Caco-2 (cell line): ENCODE measurements at regions not wholly inside any gene's neighbourhood (a gene's known extent, or its start where the extent isn't known, plus 50 kb on each side); places are given as distances from the start of the nearest gene placed in this dataset.

Source experiments
- BruUV-seq: library from RNA; stranded (reverse); fragments of 400-500 nt; replicated peaks from 2 replicates; lab custom pipeline; 2021; lab: Mats Ljungman, UMichigan
- CTCF ChIA-PET: fragments of 300-600 bp; sonication (Branson Sonifier 250); formaldehyde crosslinking; loops from one replicate; lab custom pipeline; 2022; ENCODE audit warnings: antibody characterized with exemption; lab: Charles Lee
- POLR2A ChIA-PET: fragments of 300-600 bp; sonication (Branson Sonifier 250); formaldehyde crosslinking; loops from one replicate; lab custom pipeline; 2022; ENCODE audit warnings: antibody characterized with exemption; lab: Charles Lee
- DNase-seq, 2 experiments: peaks; one replicate each; pipeline versions ENCODE4 v3.0.0 to v3.0.0-alpha.2; 2020 to 2022
- H3K27me3 ChIP-seq: replicated peaks from 2 replicates; pipeline ENCODE4 v1.6.0; 2011; ENCODE audit warnings: low read length; ENCODE audit not compliant: control insufficient read depth, insufficient read depth
- H3K36me3 ChIP-seq: 2 replicates; pipeline ENCODE4 v1.5.1; 2011; ENCODE audit warnings: low read length; ENCODE audit not compliant: control insufficient read depth, insufficient read depth
- H3K4me1 ChIP-seq: fragments of 250-450 bp; sonication (Bioruptor Pico); 2 replicates; pipeline ENCODE4 v1.5.1; 2020; ENCODE audit warnings: mild to moderate bottlenecking
- H3K4me3 ChIP-seq: 2 replicates; pipeline ENCODE4 v1.5.1; 2011; ENCODE audit warnings: low read depth, mild to moderate bottlenecking, control low read depth, low read length
- H3K9me3 ChIP-seq: fragments of 250-450 bp; sonication (Bioruptor Pico); 2 replicates; pipeline ENCODE4 v1.5.1; 2020; ENCODE audit warnings: mild to moderate bottlenecking, moderate library complexity
- H3K27ac Mint-ChIP-seq: one replicate; pipeline ENCODE4 v1.8.0; 2022; ENCODE audit warnings: mixed read lengths; ENCODE audit not compliant: unreplicated experiment
- H3K27me3 Mint-ChIP-seq: one replicate; pipeline ENCODE4 v1.8.0; 2022; ENCODE audit warnings: mixed read lengths; ENCODE audit not compliant: insufficient read depth, unreplicated experiment
- H3K36me3 Mint-ChIP-seq: one replicate; pipeline ENCODE4 v1.8.0; 2022; ENCODE audit warnings: mild to moderate bottlenecking, mixed read lengths; ENCODE audit not compliant: insufficient read depth, unreplicated experiment
- H3K4me1 Mint-ChIP-seq: one replicate; pipeline ENCODE4 v1.8.0; 2022; ENCODE audit warnings: low read depth, mixed read lengths; ENCODE audit not compliant: unreplicated experiment
- H3K4me3 Mint-ChIP-seq: one replicate; pipeline ENCODE4 v1.8.0; 2022; ENCODE audit warnings: mild to moderate bottlenecking, moderate library complexity, mixed read lengths; ENCODE audit not compliant: unreplicated experiment
- H3K9me3 Mint-ChIP-seq: one replicate; pipeline ENCODE4 v1.8.0; 2022; ENCODE audit warnings: mixed read lengths; ENCODE audit not compliant: unreplicated experiment
- CTCF ChIP-seq, 2 experiments: fragments of 200-600 bp in 1 of 2; IDR thresholded peaks; 1 replicate in 1 of 2; 2 replicates in 1 of 2; pipeline versions ENCODE4 v1.5.1 to v1.8.0; 2011 to 2022; ENCODE audit warnings: antibody characterized with exemption in 1 of 2, control low read depth in 1 of 2, inconsistent platforms in 1 of 2, low read depth in 1 of 2, low read length in 1 of 2, mild to moderate bottlenecking in 1 of 2, moderate library complexity in 1 of 2; ENCODE audit not compliant: insufficient read depth in 1 of 2, severe bottlenecking in 1 of 2, unreplicated experiment in 1 of 2
- intact Hi-C: fragments of 100-400 bp; cut with micrococcal nuclease; formaldehyde crosslinking; loops from one replicate; pipeline ENCODE4 v1.10.0; 2022; ENCODE audit not compliant: unreplicated experiment

GRCh38 chrX:54695231-54695630 lies 102.8 kb downstream of the ITIH6 start:
- POLR2A ChIA-PET = no interaction called here
- TF ChIP-seq CTCF (IDR thresholded peaks at IDR 0.05; ENCODE audit: insufficient read depth in 1 of 2, low read depth in 1 of 2, low read length in 1 of 2, severe bottlenecking in 1 of 2, unreplicated experiment in 1 of 2) = no peak
- BruUV-seq = no TSS peak
- peaks cover 14% of the 10 kb centered on the region for H3K9me3 Mint-ChIP-seq
- intact Hi-C loops = no loop called here
- H3K36me3 Mint-ChIP-seq = no peaks in the 10 kb centered on the region
- CTCF ChIA-PET = no interaction called here
- no peak overlapping the region for H3K27ac Mint-ChIP-seq
- DNase-seq = no peak
- H3K4me1 Mint-ChIP-seq = no peaks in the 10 kb centered on the region
- Histone ChIP-seq H3K9me3 (no peaks in the 10 kb centered on the region), H3K36me3 (no peaks in the 10 kb centered on the region), H3K4me3 (no peak overlapping the region), H3K4me1 (no peaks in the 10 kb centered on the region), H3K27me3 (no peaks in the 10 kb centered on the region)
- H3K27me3 Mint-ChIP-seq = peaks cover 6% of the 10 kb centered on the region
- no peak overlapping the region for H3K4me3 Mint-ChIP-seq

- no peaks in the 10 kb centered on the region for H3K9me3 ChIP-seq
- no peaks in the 10 kb centered on the region for H3K4me1 Mint-ChIP-seq
- no TSS peak for BruUV-seq
- H3K9me3 Mint-ChIP-seq = peaks cover 8% of the 10 kb centered on the region
- no peaks in the 10 kb centered on the region for H3K36me3 ChIP-seq
- ChIA-PET POLR2A (no interaction called here), CTCF (no interaction called here)
- peaks cover 8% of the 10 kb centered on the region for H3K27me3 Mint-ChIP-seq
- no peak for TF ChIP-seq CTCF (IDR thresholded peaks at IDR 0.05; ENCODE audit: insufficient read depth in 1 of 2, low read depth in 1 of 2, low read length in 1 of 2, severe bottlenecking in 1 of 2, unreplicated experiment in 1 of 2)
- H3K36me3 Mint-ChIP-seq = no peaks in the 10 kb centered on the region
- no peak overlapping the region for H3K4me3 Mint-ChIP-seq
- intact Hi-C loops = no loop called here
- no peaks in the 10 kb centered on the region for H3K27me3 ChIP-seq
- H3K27ac Mint-ChIP-seq = no peak overlapping the region
- no peak for DNase-seq
- no peaks in the 10 kb centered on the region for H3K4me1 ChIP-seq
- no peak overlapping the region for H3K4me3 ChIP-seq
Observed at GRCh38 chrX:54695816-54696487, 102.1 kb downstream of the ITIH6 start.
